IMR-90 (cell line): ENCODE measurements at regions not wholly inside any gene's neighbourhood (a gene's known extent, or its start where the extent isn't known, plus 50 kb on each side); places are given as distances from the start of the nearest gene placed in this dataset.

Experiments used
- CEBPB ChIP-seq: IDR thresholded peaks from 2 replicates; pipeline ENCODE4 v1.6.1; 2012; ENCODE audit warnings: low read depth, low read length, improper control_type of control experiment
- CHD1 ChIP-seq: IDR thresholded peaks from 2 replicates; pipeline ENCODE4 v1.6.1; 2012; ENCODE audit warnings: low read depth, low read length, improper control_type of control experiment
- ELK1 ChIP-seq: fragments of 150-350 bp; IDR thresholded peaks from 2 replicates; pipeline ENCODE4 v1.6.1; 2016; ENCODE audit warnings: low read depth, mild to moderate bottlenecking, low read length, moderate library complexity, borderline replicate concordance
- MAFK ChIP-seq: IDR thresholded peaks from 2 replicates; pipeline ENCODE4 v1.6.1; 2012; ENCODE audit warnings: low read depth, low read length, improper control_type of control experiment
- MAZ ChIP-seq: IDR thresholded peaks from 2 replicates; pipeline ENCODE4 v1.6.1; 2012; ENCODE audit warnings: low read depth, mild to moderate bottlenecking, low read length, improper control_type of control experiment, moderate library complexity, borderline replicate concordance
- MXI1 ChIP-seq: IDR thresholded peaks from 2 replicates; pipeline ENCODE4 v1.6.1; 2012; ENCODE audit warnings: low read depth, mild to moderate bottlenecking, low read length, moderate library complexity, borderline replicate concordance
- POLR2A ChIP-seq: IDR thresholded peaks from 2 replicates; pipeline ENCODE4 v1.6.1; 2012; ENCODE audit warnings: mild to moderate bottlenecking, low read depth, low read length
- RAD21 ChIP-seq: IDR thresholded peaks from 2 replicates; pipeline ENCODE4 v1.6.1; 2012; ENCODE audit warnings: low read length, improper control_type of control experiment
- RCOR1 ChIP-seq: IDR thresholded peaks from 2 replicates; pipeline ENCODE4 v1.6.1; 2012; ENCODE audit warnings: mild to moderate bottlenecking, low read length, improper control_type of control experiment; ENCODE audit not compliant: insufficient replicate concordance
- RFX5 ChIP-seq: IDR thresholded peaks from 2 replicates; pipeline ENCODE4 v1.8.0; 2012; ENCODE audit warnings: low read depth, mild to moderate bottlenecking, low read length, moderate library complexity
- TF ChIP-seq, protein P1 (sequence below): conservative IDR thresholded peaks from 2 replicates; pipeline ENCODE4 v1.5.1; 2012; ENCODE audit warnings: mild to moderate bottlenecking, low read depth, low read length, improper control_type of control experiment

DNA sequence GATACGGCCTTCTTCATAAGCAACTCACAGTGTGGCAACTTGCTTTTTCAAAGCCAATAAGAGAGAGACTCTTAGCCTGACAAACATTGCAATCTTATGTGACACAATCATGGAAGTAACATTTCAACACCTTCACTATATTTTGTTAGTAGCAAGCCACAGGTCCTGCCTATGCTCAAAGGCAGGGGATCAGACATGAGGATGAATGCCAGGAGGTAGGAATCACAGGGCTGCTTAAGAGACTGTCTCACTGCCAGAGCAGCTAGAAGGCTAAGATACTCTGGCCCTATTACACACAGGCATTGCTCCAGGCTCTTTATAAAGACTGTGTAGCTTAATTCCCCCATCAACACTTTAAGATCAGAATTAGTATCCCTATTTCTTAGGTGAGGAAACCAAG, 236.2 kb upstream of the KAZN start:
- TF ChIP-seq POLR2A (no peak), MAFK (no peak), CEBPB (no peak), RFX5 (no peak), ELK1 (no peak), MAZ (no peak), RAD21 (no peak), RCOR1 (no peak), CHD1 (no peak), MXI1 (no peak)
- TF ChIP-seq, protein P1, sequence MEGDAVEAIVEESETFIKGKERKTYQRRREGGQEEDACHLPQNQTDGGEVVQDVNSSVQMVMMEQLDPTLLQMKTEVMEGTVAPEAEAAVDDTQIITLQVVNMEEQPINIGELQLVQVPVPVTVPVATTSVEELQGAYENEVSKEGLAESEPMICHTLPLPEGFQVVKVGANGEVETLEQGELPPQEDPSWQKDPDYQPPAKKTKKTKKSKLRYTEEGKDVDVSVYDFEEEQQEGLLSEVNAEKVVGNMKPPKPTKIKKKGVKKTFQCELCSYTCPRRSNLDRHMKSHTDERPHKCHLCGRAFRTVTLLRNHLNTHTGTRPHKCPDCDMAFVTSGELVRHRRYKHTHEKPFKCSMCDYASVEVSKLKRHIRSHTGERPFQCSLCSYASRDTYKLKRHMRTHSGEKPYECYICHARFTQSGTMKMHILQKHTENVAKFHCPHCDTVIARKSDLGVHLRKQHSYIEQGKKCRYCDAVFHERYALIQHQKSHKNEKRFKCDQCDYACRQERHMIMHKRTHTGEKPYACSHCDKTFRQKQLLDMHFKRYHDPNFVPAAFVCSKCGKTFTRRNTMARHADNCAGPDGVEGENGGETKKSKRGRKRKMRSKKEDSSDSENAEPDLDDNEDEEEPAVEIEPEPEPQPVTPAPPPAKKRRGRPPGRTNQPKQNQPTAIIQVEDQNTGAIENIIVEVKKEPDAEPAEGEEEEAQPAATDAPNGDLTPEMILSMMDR: no peak
